ENCODE measurements at regions not wholly inside any gene's neighbourhood (a gene's known extent, or its start where the extent isn't known, plus 50 kb on each side); places are given as distances from the start of the nearest gene placed in this dataset.
"Not testable (repeated sequence)": the region's sequence is repeated elsewhere in the genome, so short reads cannot be mapped to it uniquely, and the experiment has no call there.

GRCh38 chr4:171308661-171309060 is 504.5 kb upstream of the GALNTL6 start:
- no peak for DNase-seq

DNA sequence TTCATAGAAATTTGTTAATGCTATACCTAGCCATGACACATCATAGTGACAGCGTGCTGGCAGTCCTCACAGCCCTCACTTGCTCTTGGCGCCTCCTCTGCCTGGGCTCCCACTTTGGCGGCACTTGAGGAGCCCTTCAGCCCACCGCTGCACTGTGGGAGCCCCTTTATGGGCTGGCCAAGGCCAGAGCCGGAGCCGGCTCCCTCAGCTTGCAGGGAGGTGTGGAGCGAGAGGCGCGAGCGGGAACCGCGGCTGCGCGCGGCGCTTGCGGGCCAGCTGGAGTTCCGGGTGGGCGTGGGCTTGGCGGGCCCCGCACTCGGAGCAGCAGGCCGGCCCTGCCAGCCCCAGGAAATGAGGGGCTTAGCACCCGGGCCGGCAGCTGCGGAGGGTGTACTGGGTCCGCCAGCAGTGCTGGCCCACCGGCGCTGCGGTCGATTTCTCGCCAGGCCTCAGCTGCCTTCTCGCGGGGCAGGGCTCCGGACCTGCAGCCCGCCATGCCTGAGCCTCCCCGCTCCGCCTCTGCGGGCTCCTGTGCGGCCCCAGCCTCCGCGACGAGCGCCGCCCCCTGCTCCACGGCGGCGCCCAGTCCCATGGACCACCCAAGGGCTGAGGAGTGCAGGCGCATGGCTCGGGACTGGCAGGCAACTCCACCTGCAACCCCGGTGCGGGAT is 515.0 kb upstream of the GALNTL6 start:
- DNase-seq, result not testable (repeated sequence)

DNA sequence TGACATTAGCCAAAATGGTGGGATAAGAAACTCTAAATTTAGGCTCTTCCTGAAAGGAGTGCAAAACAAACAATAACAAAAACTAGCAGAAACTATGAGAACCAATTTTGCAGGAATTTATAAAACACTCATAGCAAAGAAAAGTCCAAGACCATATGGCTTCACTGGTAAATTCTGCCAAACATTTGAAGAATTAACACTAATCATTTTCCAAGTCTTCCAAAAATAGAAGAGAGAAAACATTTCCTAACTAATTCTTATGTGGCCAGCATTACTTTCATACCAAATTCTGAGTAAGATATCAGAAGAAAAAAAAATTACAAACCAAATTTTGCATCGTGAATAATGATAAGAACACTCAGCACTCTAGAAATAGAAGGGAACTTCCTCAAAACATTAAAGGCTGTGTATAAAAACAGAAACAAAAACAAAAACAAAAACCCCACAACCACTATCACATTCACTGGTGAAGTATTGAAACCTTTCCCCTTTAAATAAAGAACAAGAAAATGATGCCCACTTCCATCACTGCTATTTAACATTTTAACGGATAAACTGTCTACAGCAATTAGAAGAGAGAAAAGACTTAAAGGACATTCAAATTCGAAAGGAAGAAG is 524.3 kb upstream of the GALNTL6 start:
- no peak for DNase-seq

DNA sequence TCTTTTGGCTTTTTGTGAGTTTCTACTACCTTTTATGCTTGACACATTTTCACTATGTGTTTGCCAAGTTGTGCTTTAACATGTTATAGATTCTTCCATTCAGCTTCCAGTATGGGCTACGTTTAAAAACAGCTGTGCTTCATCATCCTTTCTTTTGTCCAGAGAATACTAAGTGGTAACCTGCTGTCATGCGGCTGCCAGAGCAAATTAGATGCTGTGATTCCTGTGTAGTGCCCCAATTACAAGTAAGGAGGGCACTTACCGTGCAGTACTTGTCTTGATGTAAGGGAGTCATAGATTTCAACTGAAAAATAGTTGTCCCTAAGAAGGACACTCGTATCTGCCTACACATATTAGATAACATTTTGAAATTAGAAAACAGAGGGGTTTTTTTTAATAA is 531.8 kb upstream of the GALNTL6 start:
- no peak for DNase-seq

DNA sequence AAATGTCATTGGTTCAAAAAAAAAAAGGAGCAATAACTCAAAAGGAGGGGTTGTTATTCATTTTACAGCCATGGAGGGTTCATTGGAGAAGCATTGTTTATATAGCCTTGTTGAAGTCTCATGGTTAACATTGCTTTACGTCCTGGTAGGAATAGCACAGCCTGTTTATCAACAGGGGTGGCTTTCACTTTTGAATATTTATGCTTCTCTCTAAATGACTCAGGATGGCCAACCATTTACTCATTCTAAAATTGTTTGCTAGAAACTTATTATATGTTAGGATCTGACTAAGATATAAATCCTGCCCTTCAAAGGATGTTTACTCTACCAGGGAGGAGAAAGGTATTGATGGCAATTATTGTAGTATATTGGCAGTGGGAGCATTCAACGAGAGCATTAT is 534.1 kb upstream of the GALNTL6 start:
- no peak for DNase-seq

DNA sequence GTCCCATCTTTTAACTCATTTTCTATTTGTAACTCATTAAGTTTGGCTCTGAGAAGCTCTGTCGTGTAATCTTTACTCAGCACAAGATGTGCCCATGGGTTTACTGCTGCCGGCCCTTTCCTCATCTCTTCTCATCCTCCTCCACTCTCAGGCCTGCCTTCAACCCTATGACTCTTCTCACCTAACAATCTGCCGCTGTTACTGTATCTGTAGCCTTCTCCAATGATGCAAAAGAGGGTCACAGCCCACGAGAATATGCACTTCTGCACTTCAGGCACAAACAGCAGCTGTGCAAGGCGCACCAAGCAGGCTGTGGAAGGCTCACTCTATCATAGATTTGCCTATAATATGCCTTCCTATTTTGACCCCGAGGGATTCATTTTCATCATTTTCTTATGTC is 546.5 kb upstream of the GALNTL6 start:
- no peak for DNase-seq

- no peak for DNase-seq
These were observed 547.9 kb upstream of the GALNTL6 start for GRCh38 chr4:171265190-171265818.

GRCh38 chr4:171256223-171256622 is 557.0 kb upstream of the GALNTL6 start:
- no peak for DNase-seq

DNA sequence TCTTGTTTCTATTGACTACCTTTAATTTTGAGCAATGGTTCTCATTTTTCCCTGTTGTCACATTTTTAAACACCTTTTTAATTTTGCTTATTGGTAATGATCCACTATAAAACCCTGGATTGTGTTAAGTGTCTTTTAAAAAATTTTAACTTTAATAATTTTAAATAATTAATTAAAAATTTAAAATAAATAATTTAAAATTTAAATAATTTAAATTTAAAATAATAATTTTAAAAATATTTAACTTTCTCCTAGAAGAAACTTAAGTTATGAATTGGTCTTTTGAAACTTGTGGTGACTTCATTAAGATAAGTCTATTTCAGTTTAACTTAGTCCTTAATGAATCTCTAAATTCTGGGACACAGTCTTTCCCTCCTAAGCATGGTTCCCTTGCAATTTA is 566.3 kb upstream of the GALNTL6 start:
- no peak for DNase-seq

DNA sequence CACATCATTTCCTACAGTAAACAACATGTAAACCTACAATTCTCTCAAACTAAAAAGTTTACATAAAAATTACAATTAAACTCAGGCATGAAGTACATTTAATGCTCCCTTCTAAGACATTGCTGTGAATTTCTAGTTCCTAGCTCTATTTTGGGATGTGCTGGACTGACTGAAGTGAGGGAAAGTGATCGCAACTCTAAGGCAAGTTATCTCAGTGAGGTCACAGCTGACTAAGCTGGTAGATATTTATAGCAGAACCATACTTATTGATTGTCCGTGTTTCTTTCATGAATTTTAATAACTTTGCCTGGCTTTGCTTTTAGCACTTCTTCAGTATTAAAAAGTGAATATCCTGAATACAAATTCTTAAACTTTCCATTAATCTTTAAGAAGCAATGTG is 570.4 kb upstream of the GALNTL6 start:
- DNase-seq, result no peak

- DNase-seq, result no peak
These were observed 574.0 kb upstream of the GALNTL6 start for GRCh38 chr4:171239196-171239595.

DNA sequence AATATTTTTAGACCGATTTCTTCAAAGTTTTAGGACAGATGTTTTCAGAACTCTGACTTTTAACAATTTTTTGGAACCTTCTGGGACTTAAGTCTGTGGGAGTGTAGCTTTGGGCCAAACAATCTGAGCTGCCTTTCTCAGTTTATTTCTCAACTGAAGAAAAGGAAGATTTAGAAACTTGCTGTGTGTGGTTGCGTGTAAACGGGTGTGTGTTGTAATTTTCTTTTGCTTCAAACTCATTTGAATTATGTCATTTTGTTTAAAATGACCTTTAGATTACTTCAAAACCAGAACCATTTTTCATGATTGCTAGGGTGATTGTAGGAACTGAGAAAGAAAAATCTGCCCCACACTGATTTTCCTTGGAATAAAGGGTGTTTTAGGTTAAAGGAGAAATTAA is 577.7 kb upstream of the GALNTL6 start:
- no peak for DNase-seq

GRCh38 chr4:171229354-171229753 is 583.9 kb upstream of the GALNTL6 start:
- DNase-seq, result not testable (repeated sequence)

- DNase-seq, result no peak
These were observed 592.0 kb upstream of the GALNTL6 start for GRCh38 chr4:171221181-171221580.

DNA sequence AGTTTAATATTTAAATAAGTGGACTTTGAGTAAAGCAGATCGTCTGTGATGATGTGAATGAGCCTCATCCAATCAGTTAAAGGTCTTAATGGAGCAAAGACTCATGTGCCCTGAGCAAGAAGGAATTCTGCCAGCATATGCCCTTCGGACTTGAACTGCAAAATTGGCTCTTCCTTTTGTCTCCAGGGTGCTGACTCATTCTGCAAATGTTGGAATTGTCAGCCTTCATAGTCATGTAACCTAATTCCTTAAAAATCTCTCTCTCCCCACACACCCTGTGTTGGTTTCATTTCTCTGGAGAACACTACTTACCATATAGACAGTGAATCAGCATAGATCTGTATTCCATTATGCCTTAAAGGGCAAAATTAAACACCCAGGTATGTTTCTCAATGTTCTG is 609.8 kb upstream of the GALNTL6 start:
- DNase-seq, result no peak

DNA sequence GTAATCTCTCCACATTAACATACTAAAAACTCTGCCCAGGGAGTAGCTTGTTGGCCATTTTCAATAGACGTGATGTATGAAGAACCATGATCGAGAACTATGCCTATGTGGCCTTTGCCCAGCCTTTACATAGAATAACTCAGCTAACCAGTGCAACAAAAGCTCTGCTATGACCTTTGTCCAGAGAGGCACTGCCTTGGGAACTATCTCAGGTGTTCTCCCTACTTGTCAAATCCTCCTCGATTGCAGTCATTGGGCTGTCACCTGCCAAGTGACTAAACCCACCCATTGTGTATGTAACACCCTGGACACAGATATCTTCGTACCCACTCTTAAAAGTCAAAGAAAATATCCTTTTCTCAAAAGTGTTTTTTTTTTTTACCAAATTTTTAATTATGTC is 610.3 kb upstream of the GALNTL6 start:
- no peak for DNase-seq

DNA sequence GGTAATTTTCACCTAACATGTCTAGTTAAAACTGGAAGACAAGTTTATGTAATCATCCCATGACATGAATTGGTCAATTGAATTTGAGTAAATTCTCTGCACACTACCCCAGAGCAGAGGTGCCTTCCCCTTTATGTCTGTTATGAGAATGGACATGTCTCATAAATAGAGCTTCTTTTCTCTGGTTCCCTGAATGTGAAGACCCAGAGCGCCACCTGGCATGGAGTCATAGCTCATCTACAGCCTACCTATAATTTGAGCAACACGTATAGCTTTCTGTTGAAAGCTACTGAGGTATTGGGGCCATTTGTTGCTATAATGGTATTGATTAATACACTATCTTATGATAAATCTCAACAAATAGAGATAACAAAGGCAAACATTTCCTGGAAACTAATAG is 626.5 kb upstream of the GALNTL6 start:
- DNase-seq, result no peak

DNA sequence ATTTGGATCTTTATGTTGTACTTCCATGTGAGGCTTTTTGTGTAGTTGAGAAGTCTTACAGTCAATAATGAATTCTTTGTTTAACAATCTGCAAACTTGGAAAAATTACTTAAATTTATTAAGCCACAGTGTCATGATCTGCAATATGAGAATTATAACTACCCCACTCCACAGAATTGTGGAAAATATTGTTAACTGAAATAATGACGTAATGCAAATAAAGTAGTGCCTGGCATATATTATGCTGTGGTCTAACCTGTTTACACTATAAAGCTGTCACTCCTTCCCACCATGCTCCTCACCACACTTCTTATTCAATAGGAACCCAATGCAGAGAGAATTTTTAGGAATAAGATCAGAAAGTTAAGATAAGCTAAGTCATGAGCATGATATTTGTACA is 632.1 kb upstream of the GALNTL6 start:
- no peak for DNase-seq

DNA sequence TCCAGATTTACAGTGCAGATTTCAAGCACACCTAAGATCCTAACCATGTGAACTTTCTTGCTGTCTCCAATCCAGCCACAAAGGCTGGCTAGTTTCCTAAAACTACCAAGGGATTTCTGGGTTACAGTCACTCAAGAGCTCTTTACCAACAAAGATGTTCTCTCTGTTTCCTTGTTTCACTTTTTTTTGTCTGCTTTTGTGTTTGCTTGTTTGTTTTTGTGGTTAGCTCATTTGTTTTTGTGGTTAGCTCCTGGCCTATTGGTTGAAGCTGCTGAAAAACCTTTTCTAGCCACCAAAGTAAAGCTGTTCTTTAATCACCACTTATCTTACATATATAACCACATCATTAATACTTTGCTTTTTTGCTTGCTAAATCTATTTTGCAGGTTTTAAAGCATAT is 642.5 kb upstream of the GALNTL6 start:
- DNase-seq, result no peak

DNA sequence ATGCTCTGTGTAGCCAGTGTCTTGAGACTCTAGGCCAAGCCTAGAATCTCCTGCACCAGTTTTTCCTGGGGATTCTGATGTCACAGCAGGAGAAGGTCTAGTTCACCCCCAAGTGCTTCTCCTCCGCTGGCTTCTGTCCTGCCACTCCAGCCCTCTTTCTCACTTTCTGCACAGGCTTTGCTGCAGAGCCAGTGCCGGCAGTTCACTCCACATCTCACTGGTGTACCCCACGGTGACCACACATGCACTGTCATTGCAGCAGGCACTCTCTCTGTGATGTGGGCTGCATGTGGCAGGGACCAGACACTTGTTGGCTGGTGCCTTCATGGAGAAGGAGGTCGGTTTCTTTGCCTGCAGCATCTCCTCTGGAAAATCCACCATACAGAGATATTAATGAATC is 643.8 kb upstream of the GALNTL6 start:
- DNase-seq, result no peak

GRCh38 chr4:171162478-171162877 is 650.7 kb upstream of the GALNTL6 start:
- no peak for DNase-seq

- no peak for DNase-seq
These were observed 655.6 kb upstream of the GALNTL6 start for GRCh38 chr4:171157462-171158082.

DNA sequence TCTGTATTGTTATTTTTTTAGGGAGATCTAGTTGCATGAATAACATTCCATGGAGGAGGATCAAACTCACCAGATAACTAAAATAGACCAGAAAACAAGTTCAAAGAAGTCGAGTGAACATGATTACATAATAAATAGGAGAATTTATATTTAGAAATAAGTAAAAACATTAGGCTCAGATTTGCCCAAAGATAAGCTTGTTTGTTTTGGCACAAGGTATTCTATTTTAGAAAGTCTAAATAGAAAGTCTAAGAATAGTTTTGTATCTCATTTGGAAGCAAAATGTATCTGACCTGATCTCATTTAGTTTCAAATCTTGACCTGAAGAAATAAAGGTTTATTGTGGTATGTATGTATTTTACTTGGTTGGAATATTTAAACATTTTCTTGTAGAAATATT is 670.6 kb upstream of the GALNTL6 start:
- no peak for DNase-seq

- no peak for DNase-seq
These were observed 671.2 kb upstream of the GALNTL6 start for GRCh38 chr4:171142045-171142444.
